GM18499 (cell line): ENCODE measurements at regions not wholly inside any gene's neighbourhood (a gene's known extent, or its start where the extent isn't known, plus 50 kb on each side); places are given as distances from the start of the nearest gene placed in this dataset.

Experiments used
- ATAC-seq: cut with Tn5 transposase; IDR thresholded peaks from one replicate; pipeline ENCODE4 v1.9.1; 2021; ENCODE audit warnings: moderate number of reproducible peaks; ENCODE audit not compliant: insufficient read depth, unreplicated experiment

- no peak for ATAC-seq
Measured at GRCh38 chr7:47049234-47049774, 532.6 kb downstream of the TNS3 start.

DNA sequence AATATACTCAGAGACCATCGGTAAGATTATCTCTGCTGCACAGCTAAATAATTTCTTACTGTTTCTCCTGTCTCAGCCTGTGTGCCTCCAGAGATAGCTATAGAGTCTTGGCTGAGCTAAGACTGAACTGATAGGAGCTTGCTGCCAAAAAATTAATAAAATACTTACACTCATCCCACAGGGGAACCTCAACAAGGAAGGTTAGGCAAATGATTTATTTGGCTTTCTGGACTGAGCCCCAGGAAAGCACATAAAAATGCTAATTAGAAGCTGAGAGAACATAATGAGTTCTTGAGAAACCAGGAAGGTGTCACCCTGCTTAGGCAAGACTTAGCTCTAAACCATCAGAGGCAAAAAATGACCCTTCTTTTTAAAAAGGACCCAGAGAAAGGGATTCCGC lies 534.5 kb downstream of the TNS3 start:
- ATAC-seq: no peak

DNA sequence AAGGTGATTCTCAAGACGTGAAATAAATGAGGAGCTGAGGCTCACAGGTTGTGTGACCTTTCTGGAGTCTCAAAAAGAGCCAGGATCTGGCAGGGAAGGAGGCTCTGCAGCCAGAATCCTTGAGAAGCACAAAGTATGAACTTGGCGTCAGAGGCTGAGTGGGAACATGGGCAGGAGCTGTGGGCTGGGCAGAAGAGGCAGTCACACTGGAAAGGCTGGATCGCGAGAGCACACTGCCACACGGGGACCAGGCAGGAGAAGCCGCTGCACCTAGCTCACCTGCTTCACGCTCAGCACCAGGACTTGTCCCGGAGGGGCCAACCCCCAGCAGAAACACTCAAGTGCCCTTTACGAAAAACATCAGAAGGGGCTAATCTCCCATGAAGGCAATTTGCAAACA lies 535.0 kb downstream of the TNS3 start:
- no peak for ATAC-seq

GRCh38 chr7:47045207-47046051 lies 536.5 kb downstream of the TNS3 start:
- no peak for ATAC-seq

DNA sequence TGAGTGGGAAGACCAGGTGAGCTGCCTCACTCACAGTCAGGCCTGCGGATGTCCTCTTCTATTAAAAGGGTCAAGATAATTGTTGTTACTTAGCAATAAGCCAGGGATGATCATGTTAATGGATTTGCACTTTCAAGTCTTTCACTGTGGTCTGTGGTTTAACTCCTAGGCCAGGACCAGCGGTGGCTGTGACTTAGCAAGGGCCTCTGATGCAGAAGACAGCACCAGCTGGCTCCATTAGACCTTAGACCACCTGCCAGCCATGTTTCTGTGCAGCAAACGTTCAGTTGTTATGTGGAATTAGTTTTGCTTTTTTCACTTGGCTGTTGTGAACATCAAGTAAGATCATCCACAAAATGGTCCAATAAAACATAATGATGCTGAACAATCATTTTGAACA lies 537.3 kb downstream of the TNS3 start:
- ATAC-seq: no peak

GRCh38 chr7:47043304-47043703 lies 538.6 kb downstream of the TNS3 start:
- no peak for ATAC-seq

DNA sequence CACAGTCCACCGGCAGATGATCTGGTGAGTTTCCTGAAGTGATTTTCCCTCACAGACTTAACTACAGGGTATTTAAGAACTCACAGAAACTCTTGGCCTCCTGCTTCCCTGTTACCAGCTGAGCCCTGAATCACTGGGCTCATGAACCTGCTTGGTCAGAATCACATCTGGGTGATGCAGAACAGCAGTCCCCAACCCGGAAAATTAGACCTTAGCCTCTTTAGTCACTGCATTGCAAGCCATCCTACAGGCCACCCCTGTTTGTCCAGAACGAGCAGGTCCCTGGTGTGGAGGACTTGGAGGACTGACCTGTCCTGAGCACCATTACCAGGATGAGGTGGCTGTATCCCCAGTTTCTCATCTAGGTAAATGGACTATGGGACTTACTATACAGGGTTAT lies 539.2 kb downstream of the TNS3 start:
- ATAC-seq: no peak

- no peak for ATAC-seq
Measured at GRCh38 chr7:47040795-47041347, 541.0 kb downstream of the TNS3 start.

GRCh38 chr7:47039904-47040303 lies 542.0 kb downstream of the TNS3 start:
- ATAC-seq: no peak

DNA sequence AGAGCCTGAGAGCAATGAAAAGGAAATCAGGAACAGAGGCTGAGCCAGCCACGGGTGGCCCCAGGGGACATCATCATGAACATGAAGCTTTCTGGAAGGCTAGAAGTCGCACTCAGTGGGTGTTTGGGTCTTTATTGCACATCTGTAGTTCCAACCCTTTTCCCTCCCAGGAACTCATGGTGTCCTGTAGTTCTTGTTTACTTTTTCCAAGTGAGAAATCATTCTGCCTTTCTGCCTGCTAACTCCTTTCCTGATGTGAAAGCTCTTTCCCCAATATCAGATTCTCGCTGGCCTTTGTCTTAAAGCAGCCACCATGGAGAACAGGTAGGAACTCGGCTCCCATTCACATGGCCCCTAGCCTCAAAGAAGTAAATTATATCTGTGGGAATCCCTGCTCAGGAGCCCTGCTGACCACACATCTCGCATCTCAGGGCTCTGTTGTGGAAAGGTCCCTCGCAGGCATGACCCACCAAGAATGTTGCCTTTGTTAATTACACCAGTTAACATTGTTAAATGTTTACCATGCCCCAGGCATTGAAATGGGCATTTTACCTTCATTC lies 542.7 kb downstream of the TNS3 start:
- ATAC-seq: no peak

GRCh38 chr7:47038621-47039020 lies 543.3 kb downstream of the TNS3 start:
- ATAC-seq: no peak

- ATAC-seq: no peak
Measured at GRCh38 chr7:47037607-47038006, 544.3 kb downstream of the TNS3 start.

GRCh38 chr7:47036909-47037308 lies 545.0 kb downstream of the TNS3 start:
- no peak for ATAC-seq

DNA sequence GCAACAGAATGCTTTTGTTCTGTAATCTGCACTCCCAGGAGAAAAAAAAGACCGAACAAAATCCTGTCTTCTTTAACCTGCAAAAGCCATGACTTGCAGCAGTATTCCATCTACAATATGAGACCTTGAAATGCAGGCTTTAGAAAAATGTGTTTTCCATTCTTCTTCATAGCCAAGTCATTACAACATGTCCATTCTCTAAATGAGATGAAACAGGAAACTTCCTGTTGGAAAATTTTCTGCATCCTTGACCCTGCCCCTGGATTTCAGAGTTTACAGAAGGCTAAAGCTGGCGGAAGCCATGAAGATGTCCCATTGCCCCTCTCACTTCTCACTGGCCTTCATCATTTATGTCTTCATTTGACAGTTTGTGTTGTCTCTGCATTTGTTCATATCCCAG lies 546.4 kb downstream of the TNS3 start:
- no peak for ATAC-seq

DNA sequence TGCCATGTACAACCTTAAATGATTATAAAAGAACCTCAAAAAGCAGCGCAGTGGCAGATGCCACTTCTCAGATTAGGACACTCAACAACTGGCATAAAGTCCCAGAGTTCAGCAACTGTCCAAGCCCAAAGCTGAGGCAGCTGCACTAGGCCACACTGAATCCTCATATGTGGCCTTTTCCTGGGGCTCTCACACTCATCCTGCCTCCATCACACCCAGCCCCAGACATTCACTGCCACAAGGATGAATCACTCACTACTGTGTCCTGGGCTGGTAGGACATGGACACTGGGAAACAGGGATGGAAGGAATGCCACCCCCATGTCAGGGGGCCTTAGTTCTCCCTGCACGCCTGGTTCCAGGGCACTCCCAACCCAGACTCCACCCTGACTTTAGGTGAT lies 547.7 kb downstream of the TNS3 start:
- ATAC-seq: no peak

GRCh38 chr7:47032536-47032908 lies 549.4 kb downstream of the TNS3 start:
- ATAC-seq: no peak

DNA sequence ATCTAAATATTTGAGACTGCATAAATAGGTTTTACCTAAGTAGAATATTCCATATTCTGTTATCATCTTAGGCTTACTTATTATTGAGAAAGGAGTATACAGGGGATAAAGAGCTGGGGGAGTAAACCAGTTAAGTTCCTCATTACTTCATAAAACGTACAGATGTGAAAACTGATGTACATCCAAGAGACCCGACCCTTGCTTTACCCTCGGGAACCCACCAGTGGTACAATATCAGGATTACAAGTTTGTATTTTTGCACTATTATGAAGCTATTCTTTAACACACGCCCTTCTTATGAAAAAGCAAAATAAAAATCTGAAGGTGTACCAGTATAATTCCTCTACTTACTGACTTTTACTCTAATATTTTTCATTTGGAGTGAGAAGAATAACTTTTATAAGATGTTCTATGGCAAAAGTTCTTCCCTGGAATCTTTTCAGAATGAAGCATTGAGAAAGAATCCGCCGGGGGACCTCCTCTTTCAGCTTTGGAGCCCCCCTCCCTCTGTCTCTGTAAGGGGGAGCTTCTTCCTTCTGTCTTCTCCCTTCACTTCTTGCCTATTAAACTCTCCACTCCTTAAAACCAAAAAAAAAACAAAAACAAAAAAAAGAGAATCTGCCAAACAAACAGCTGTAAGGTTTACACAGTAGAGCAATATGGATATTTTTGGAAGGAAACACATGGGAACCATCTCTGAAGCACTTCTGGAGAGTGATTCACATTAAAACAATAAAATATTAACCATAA lies 550.0 kb downstream of the TNS3 start:
- no peak for ATAC-seq

GRCh38 chr7:47028284-47028683 lies 553.6 kb downstream of the TNS3 start:
- ATAC-seq: no peak

DNA sequence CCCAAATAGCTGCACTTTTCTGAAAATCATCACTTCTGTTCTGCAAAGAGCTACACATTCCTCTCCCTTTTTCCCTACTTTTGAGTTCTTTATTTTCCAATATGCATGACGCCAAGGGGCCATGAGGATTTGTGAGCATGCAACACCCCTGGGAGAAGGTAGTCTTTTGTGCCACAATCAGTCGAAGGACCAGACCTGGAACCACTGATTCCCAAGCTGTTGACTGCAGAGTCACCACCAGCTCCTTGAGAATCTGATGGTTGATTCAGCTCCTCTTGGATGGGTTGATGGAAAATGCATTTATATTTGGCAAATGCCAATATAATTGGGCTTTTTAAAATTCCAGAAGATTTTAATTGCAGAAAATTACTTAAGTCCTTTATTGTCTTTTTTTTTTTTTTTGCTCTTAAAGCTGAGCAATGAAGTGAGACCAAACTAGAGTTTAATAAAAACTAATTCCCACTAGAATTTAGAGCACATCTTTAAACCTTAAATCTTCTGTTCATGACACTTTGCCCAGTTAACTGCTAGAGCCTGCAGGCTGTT lies 554.1 kb downstream of the TNS3 start:
- no peak for ATAC-seq

DNA sequence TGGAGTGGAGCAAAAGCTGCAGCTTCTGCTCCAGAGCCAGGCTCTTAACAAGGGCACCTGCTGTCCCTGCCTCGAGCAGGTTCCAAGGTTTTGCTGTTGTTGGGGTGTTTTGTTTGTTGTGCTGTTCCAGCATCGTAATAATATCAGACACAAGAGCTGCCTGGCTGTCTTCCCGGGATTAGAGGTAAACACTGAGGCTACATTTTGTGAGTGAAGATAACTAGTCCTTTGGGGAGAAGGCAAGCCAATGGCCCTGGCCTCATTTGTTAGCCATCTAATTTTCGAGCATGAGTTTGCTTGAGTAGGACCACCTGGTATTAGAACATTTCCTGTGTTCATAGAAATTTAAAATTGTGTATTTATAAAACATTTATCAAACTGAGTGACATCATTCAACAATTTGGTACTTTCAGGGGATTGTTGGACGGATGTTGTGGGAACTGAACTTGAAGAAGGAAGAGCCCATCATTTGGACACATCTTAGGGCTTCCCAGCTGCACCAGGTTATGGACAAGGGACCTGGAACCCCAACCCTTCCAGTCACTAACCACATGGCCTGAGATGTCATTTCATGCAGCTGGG lies 555.0 kb downstream of the TNS3 start:
- no peak for ATAC-seq
